ENCODE measurements at regions not wholly inside any gene's neighbourhood (a gene's known extent, or its start where the extent isn't known, plus 50 kb on each side); places are given as distances from the start of the nearest gene placed in this dataset.

DNA sequence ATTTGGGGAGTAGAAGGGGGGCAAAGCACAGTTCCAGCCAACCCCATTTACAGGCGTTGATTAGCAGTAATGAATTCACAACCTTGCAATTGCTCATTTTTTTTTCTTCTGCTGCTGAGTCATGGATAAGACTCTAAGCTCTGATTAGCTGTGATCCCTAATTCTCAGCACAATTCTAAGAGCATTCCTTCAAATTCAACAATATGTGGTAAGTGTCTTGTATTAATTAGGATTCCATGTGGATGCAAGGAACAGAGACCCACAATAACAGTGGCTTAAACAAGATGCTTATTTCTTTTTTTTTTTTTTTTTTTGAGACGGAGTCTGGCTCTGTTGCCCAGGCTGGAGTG is 133.4 kb downstream of the PALM2AKAP2 start:
- Mint-ChIP-seq H3K36me3 (ENCODE audit: low read depth) (no peaks in the 10 kb centered on the region), H3K4me3 (no peak overlapping the region), H3K4me1 (ENCODE audit: low read depth) (peaks cover 20% of the 10 kb centered on the region), H3K27me3 (no peaks in the 10 kb centered on the region), H3K27ac (no peak overlapping the region), H3K9me3 (no peaks in the 10 kb centered on the region)
- DNase-seq = no peak

DNA sequence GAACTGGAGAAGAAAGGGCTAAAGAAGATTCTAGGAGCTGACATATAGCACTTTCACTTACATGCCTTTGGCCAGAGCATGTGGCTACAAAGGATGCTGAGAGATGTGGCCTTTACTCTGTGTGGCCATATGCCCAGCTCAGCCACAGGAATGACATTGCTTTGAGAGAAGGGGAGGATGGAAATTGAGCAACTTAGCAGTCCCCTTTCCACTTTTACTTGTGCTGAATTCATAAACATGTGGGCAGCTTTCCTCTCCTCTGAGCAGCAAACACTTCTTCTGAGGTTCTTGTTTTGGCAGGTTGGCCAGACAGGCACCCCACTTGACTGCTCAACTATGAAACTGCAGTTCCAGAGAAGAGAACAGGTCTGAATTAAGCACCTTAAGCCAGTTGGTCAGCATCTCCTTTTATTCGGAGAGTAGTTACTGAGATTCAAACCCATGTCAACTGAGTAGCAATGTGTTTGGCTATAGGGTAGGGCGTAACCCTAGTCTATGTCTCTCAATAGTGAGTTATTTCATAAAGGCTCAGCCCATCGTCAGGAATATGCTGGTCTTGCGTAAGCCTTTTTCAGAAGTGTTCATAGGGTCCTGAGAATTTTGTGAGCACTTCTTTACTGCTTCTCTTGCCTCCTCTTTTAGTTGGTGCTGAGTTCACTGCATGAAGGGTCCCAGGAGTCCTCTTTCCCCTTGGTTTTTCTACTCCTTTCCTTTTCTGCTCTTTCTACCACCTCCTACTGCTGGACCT is 134.5 kb downstream of the PALM2AKAP2 start:
- Mint-ChIP-seq H3K27ac (no peak overlapping the region), H3K27me3 (no peaks in the 10 kb centered on the region), H3K9me3 (no peaks in the 10 kb centered on the region), H3K4me3 (no peak overlapping the region), H3K4me1 (ENCODE audit: low read depth) (peaks cover 27% of the 10 kb centered on the region), H3K36me3 (ENCODE audit: low read depth) (no peaks in the 10 kb centered on the region)
- DNase-seq = no peak

DNA sequence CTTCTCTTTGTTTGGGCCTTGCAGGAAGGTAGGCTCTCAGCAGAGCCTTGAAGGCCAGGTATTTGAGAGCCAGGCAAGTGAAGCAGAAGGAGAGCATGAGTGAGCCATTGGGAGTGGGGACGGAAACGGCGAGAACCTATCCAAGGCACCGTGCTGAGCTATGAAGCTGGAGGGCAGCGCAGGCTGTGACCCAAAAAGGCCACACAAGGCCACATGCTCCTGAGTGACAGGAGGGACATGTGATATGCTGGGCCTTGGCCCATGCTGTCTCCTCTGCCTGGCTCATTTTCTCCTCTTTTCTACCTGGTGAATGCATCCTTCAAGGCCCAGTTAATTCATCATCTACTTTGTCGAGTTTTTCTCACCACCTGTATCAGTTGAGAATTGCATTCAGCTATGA is 136.3 kb downstream of the PALM2AKAP2 start:
- H3K27ac Mint-ChIP-seq = no peak overlapping the region
- peaks cover 37% of the 10 kb centered on the region for H3K4me1 Mint-ChIP-seq (ENCODE audit: low read depth)
- no peaks in the 10 kb centered on the region for H3K9me3 Mint-ChIP-seq
- DNase-seq = no peak
- no peaks in the 10 kb centered on the region for H3K36me3 Mint-ChIP-seq (ENCODE audit: low read depth)
- no peak overlapping the region for H3K4me3 Mint-ChIP-seq
- no peaks in the 10 kb centered on the region for H3K27me3 Mint-ChIP-seq

DNA sequence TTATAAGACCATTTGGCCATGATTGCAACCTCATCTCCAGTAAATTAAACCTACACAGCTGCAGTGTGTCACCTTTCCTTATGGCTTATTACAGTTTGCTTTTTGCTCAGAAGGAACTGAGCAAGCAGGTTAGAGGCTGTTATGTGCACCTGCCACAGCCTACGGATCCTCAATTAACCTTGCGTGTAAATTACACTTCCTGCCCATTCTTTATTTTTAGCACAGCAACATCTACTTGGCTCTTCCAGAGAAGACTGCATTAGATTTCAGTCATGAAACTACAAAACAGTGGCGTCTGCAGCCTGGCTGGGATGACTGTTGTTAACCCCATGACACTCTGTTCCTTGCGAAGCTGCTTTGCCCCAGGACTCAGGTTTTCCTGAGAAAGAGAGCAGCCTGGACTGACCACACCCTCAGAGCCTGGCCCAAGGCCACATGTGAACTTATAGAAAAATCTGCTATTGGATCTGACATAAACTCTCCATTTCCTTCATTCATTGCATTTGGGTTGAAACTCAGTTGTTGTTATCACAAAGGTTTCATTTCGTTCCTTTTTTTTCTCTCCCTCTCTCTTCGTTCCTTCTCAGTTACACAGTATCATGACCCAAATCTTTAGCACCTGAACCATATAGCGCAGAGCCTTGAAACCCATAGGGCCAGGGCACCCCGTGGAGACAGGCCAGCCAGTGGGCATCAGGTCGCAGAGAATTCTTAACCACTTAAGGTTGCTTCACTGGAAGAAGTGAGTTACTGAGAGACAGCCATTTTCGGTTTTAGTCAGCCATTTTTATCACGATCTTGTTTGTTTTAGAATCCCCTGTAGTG is 138.6 kb downstream of the PALM2AKAP2 start:
- peak overlapping the region; percentile 62 for H3K4me3 Mint-ChIP-seq
- peaks cover 35% of the 10 kb centered on the region for H3K4me1 Mint-ChIP-seq (ENCODE audit: low read depth)
- H3K9me3 Mint-ChIP-seq = no peaks in the 10 kb centered on the region
- H3K36me3 Mint-ChIP-seq (ENCODE audit: low read depth) = no peaks in the 10 kb centered on the region
- DNase-seq = peak; percentile 56
- H3K27me3 Mint-ChIP-seq = no peaks in the 10 kb centered on the region
- H3K27ac Mint-ChIP-seq = peak overlapping the region; percentile 98

DNA sequence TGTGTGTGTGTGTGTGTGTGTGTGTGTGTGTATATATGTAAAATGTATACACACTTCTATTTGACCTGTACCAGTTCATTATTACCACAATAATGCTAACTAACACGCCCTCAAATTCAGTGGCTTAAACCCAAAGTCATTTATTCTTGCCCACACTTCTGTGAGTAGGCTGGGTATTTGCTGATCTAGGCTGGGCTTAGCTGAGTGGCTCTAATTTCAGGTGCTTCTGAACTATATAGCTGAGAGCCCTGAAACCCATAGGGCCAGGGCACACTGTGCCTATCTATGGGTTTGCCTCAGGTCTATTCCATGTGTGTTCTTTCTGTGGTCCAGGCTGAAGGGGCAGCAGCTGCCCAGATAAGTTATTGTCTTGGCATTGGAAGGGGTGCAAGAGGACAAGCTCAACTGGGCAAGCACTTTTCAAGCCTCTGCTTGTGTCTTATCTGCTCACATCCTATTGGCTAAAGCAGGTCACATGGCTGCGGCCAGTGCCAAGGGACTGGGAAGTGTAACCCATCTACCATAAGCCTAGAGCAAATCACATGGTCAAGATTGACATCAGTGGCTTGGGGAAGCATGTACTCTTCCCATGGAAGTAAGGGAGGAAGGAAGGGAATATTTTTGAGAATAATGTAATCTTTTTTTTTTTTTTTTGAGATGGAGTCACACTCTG is 139.9 kb downstream of the PALM2AKAP2 start:
- peak overlapping the region; percentile 24 for H3K27ac Mint-ChIP-seq
- no peak for DNase-seq

DNA sequence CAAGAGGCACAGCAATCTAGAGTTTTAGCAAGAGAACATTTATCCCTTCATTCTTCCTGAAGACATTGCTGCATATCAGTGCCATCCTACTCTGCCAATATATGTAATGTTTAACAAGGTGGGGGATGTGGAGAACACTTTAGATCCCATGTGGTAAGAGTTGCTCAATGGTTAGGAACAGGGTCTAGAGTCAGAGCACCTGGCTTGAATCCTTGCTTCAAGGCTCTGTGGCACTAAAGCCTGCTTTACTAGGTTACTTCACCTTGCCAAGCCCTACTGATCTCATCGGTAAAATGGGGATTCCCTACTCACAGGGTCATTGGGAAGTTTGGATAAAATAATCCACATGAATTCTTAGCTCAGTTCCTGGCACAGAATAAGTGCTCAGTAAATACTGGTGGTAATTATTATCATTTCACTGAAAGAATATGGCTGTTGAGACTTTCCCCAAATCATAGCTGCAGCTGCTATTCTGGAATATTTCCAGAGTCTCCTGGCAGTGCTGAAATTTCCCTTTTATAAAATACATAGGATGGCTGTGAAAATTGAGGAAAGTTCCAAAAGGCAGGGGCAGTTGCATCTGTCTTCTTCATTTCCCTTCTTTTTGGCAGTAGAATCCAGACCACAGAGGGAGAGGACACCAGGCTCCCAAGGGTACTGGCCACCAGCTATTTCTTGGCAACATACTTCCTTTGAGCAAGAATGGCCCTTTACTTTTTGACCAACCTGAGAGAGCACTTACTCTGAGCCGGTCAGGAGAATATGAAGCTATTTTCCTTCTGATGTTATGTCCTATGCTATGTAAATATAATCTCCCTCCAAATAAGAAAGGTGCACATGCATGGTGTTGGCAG is 142.8 kb downstream of the PALM2AKAP2 start:
- Mint-ChIP-seq H3K27me3 (no peaks in the 10 kb centered on the region), H3K27ac (no peak overlapping the region), H3K4me1 (ENCODE audit: low read depth) (peaks cover 31% of the 10 kb centered on the region), H3K9me3 (no peaks in the 10 kb centered on the region), H3K4me3 (no peak overlapping the region), H3K36me3 (ENCODE audit: low read depth) (no peaks in the 10 kb centered on the region)
- no peak for DNase-seq

More for the DNA sequence above, 139.9 kb downstream of the PALM2AKAP2 start:
- Mint-ChIP-seq H3K36me3 (ENCODE audit: low read depth) (no peaks in the 10 kb centered on the region), H3K9me3 (no peaks in the 10 kb centered on the region), H3K4me3 (no peak overlapping the region), H3K27me3 (no peaks in the 10 kb centered on the region), H3K4me1 (ENCODE audit: low read depth) (peaks cover 35% of the 10 kb centered on the region)

DNA sequence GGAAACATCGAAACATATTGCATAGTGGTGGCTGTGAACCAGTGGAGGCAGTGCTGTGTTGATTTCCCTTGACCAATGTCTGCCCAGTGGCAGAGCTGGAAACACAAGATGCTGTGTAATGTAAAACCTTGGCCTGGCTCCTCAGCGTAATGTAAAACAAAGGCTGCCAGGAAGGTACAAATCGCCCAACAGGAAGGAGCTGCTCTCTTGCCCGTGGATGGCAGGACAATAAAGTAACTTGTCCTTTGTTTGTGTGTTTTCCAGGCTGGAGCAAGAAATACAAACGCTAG is 143.4 kb downstream of the PALM2AKAP2 start:
- Mint-ChIP-seq H3K27ac (no peak overlapping the region), H3K9me3 (no peaks in the 10 kb centered on the region), H3K4me3 (no peak overlapping the region), H3K27me3 (no peaks in the 10 kb centered on the region), H3K4me1 (ENCODE audit: low read depth) (peaks cover 26% of the 10 kb centered on the region), H3K36me3 (ENCODE audit: low read depth) (no peaks in the 10 kb centered on the region)
- no peak for DNase-seq

DNA sequence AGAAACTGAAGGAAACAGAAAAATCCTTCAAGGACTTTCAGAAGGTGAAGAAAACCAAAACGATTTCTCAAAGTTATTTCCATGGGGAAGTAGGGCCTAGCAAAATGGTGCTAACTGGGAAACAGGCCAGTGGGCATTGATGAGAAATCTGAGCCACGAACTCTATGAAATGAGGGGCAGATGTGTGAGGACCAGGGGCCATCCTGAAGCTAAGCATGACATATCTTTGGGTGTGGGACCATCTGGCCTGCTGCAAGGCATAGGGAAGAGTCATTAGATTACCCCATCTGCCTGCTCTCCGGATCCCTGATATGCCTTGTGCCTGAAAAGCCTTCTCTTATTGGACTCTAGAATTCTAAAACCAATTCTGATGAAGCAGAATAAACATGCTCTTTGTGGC is 143.8 kb downstream of the PALM2AKAP2 start:
- Mint-ChIP-seq H3K27ac (no peak overlapping the region), H3K4me1 (ENCODE audit: low read depth) (peaks cover 22% of the 10 kb centered on the region), H3K9me3 (no peaks in the 10 kb centered on the region), H3K4me3 (no peak overlapping the region), H3K27me3 (no peaks in the 10 kb centered on the region), H3K36me3 (ENCODE audit: low read depth) (no peaks in the 10 kb centered on the region)
- no peak for DNase-seq

DNA sequence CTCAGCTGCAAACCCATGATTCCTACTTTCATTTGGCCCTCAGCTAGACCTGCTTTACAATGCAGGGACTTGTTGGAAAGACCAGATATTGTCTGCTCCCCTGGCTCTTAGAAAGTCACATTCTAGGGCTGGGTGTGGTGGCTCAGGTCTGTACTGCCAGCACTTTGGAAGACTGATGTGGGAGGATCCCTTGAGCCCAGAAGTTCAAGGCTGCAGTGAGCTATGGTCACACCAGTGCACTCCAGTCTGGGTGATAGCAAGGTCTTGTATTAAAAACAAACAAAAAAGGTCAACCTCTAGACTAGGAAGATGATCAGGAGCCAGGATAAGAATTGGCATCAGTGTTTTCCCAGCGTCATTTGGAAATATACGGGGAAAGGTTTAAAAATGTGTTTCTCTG is 145.8 kb downstream of the PALM2AKAP2 start:
- H3K9me3 Mint-ChIP-seq = no peaks in the 10 kb centered on the region
- no peak overlapping the region for H3K4me3 Mint-ChIP-seq
- no peak for DNase-seq
- H3K4me1 Mint-ChIP-seq (ENCODE audit: low read depth) = peaks cover 13% of the 10 kb centered on the region
- no peaks in the 10 kb centered on the region for H3K27me3 Mint-ChIP-seq
- H3K36me3 Mint-ChIP-seq (ENCODE audit: low read depth) = no peaks in the 10 kb centered on the region
- H3K27ac Mint-ChIP-seq = no peak overlapping the region

DNA sequence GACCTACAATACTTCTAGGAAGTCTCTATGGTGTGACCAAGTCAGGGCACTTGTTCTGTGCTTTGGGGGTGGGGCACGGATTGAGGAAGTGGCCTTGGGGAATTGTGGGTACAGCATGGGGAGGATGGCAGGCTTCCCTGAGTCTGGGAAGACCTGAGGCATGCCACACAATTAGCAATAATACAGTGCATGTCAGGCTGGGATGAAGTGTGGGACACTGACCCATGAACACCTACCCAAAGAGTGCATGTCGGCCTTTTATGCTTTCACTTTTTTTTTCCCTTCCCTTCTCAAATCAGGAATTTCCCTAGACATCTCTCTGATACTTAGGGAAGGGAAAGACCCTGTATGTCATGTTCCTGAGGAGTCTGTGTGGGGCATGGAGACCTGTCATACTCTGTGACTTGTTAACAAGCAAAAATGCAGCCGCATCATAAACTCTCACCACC is 146.4 kb downstream of the PALM2AKAP2 start:
- Mint-ChIP-seq H3K27ac (no peak overlapping the region), H3K27me3 (no peaks in the 10 kb centered on the region), H3K36me3 (ENCODE audit: low read depth) (no peaks in the 10 kb centered on the region), H3K4me3 (no peak overlapping the region), H3K9me3 (no peaks in the 10 kb centered on the region), H3K4me1 (ENCODE audit: low read depth) (peaks cover 7% of the 10 kb centered on the region)
- DNase-seq = no peak

DNA sequence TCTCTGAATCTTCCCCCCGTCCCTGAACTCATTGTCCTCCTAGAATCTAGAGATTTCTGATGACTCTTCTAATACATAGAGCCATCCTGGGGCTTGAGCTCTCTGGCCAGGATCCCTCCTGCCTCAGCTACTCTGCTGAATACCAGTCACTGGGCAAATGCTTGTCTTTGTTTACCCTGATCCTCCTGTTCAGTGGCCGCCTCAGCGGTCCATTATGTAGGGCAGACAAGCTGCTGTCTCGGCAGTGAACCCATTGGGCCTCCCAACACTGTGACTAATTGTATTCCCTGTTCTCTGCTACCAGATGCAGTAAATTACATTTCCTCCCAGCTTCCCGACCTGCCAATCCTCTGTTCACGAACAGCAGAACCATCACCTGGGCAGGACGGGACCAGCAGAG is 151.6 kb downstream of the PALM2AKAP2 start:
- H3K9me3 Mint-ChIP-seq = peaks cover 2% of the 10 kb centered on the region
- DNase-seq = no peak
- H3K4me3 Mint-ChIP-seq = no peak overlapping the region
- H3K4me1 Mint-ChIP-seq (ENCODE audit: low read depth) = peaks cover 24% of the 10 kb centered on the region
- no peak overlapping the region for H3K27ac Mint-ChIP-seq
- no peaks in the 10 kb centered on the region for H3K36me3 Mint-ChIP-seq (ENCODE audit: low read depth)
- no peaks in the 10 kb centered on the region for H3K27me3 Mint-ChIP-seq

DNA sequence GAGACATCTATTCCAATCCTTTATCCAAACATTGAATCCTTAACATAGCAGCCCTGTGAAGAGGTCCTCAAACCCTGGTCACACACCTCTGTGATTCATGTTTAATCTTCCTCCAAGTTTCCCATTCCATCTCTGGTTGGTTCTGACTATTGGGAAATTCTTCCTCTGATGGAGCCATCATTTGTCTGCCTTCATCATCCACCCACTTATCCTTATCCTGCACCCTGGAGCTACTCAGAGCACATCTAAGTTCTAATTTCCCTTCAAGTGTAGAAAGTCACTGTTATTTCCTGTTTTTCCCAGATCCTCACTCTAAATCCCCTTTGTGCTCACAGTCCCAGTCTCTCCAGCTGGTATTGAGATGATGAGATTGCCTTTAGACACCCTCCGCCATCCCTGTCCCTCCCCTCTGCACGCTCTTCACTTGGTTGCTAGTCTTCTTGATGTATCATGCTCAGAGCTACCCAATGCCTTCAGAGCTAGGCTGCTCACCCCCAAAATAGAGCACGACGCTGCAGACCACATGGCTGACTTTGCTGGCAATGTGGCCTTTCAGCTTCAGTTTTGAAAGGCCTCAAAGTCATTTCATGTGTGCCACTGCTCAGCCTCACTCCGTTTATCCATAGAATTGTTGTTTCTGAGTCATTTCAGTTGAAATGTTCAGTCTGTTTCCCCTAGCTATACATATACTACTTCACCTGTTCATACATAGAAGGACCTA is 154.3 kb downstream of the PALM2AKAP2 start:
- H3K27me3 Mint-ChIP-seq = no peaks in the 10 kb centered on the region
- no peak overlapping the region for H3K4me3 Mint-ChIP-seq
- H3K36me3 Mint-ChIP-seq (ENCODE audit: low read depth) = no peaks in the 10 kb centered on the region
- no peak for DNase-seq
- peak overlapping the region; percentile 84 for H3K27ac Mint-ChIP-seq
- peaks cover 34% of the 10 kb centered on the region for H3K4me1 Mint-ChIP-seq (ENCODE audit: low read depth)
- H3K9me3 Mint-ChIP-seq = peaks cover 2% of the 10 kb centered on the region

DNA sequence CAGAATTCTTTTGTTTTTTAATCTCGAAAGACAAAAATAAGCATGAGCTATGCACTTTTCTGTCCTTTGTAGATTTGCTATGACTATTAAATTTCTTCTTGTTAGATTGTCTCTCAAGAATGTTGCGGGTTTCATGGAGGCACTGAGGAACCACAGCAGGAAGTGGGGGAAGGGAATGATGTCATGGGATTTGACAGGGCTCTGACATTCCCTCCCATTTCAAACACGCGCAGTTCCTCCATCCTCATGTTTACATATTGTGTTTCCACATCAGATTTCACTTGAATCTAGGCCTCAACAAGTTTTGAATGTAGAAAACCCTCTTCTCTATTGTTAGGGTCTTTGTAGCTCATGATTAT is 154.8 kb downstream of the PALM2AKAP2 start:
- H3K27me3 Mint-ChIP-seq = no peaks in the 10 kb centered on the region
- DNase-seq = no peak
- peaks cover 35% of the 10 kb centered on the region for H3K4me1 Mint-ChIP-seq (ENCODE audit: low read depth)
- H3K4me3 Mint-ChIP-seq = peak overlapping the region; percentile 26
- H3K9me3 Mint-ChIP-seq = peaks cover 2% of the 10 kb centered on the region
- H3K36me3 Mint-ChIP-seq (ENCODE audit: low read depth) = no peaks in the 10 kb centered on the region
- H3K27ac Mint-ChIP-seq = peak overlapping the region; percentile 84

Data from activated T-cell treated with anti-CD3 and anti-CD28 coated beads, Interleukin-2, amount 50 U/mL, for 24 hours (primary cell).